ENCODE measurements at regions not wholly inside any gene's neighbourhood (a gene's known extent, or its start where the extent isn't known, plus 50 kb on each side); places are given as distances from the start of the nearest gene placed in this dataset.

DNA sequence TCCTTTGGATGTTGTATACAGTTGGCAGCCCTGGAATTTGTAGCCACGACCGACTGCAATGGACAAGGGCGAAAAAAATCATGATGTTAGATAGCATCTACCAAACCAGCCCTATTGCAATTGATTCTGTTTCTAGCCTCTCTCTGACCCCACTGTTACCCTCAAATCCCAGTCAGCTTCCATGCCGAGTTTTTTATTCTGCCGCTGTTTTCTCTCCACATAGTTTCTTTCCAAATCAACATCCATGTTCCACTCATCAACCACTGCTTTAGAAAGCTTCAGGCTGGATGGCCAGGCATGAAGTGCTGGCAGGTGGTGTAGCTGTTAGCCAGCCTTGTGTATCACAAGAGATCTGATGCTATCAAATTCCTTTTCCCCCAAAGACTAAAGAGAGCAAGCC lies 272.8 kb downstream of the FIGN start:
- TF ChIP-seq POLR2A (IDR thresholded peaks at IDR 0.05), result no peak
- TF ChIP-seq, protein P1, sequence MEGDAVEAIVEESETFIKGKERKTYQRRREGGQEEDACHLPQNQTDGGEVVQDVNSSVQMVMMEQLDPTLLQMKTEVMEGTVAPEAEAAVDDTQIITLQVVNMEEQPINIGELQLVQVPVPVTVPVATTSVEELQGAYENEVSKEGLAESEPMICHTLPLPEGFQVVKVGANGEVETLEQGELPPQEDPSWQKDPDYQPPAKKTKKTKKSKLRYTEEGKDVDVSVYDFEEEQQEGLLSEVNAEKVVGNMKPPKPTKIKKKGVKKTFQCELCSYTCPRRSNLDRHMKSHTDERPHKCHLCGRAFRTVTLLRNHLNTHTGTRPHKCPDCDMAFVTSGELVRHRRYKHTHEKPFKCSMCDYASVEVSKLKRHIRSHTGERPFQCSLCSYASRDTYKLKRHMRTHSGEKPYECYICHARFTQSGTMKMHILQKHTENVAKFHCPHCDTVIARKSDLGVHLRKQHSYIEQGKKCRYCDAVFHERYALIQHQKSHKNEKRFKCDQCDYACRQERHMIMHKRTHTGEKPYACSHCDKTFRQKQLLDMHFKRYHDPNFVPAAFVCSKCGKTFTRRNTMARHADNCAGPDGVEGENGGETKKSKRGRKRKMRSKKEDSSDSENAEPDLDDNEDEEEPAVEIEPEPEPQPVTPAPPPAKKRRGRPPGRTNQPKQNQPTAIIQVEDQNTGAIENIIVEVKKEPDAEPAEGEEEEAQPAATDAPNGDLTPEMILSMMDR (IDR thresholded peaks at IDR 0.05 in 4 of 5, conservative IDR thresholded peaks at IDR 0.05 in 1 of 5), result no peak
